ENCODE measurements at regions not wholly inside any gene's neighbourhood (a gene's known extent, or its start where the extent isn't known, plus 50 kb on each side); places are given as distances from the start of the nearest gene placed in this dataset.

DNA sequence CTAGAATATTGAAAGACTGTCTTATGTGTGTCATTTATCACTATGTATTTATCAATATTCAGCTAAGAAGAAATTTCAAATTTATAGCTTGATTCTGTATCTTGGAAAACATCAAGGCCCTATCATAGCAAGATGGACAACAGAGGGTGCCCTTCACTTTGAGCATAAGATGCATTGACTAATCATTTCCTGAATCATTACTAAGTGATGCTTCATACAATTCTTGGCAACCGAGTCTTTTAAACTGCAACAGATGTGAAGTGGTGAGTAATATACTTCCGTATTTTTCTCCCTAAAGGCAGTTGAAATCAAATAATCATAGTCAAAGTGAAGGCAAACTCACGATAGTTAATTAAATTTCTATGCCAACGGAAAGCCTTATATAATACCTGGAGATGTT is 318.6 kb upstream of the RGMB start:
- Mint-ChIP-seq H3K36me3 (ENCODE audit: low read depth) (no peaks in the 10 kb centered on the region), H3K4me1 (ENCODE audit: low read depth) (peaks cover 28% of the 10 kb centered on the region), H3K4me3 (ENCODE audit: unreplicated experiment) (no peak overlapping the region), H3K27me3 (ENCODE audit: low read depth) (no peaks in the 10 kb centered on the region), H3K9me3 (ENCODE audit: low read depth) (no peaks in the 10 kb centered on the region), H3K27ac (ENCODE audit: unreplicated experiment) (peak overlapping the region; percentile 86)
- DNase-seq (ENCODE audit: low spot score), result no peak
- TF ChIP-seq, protein P1, sequence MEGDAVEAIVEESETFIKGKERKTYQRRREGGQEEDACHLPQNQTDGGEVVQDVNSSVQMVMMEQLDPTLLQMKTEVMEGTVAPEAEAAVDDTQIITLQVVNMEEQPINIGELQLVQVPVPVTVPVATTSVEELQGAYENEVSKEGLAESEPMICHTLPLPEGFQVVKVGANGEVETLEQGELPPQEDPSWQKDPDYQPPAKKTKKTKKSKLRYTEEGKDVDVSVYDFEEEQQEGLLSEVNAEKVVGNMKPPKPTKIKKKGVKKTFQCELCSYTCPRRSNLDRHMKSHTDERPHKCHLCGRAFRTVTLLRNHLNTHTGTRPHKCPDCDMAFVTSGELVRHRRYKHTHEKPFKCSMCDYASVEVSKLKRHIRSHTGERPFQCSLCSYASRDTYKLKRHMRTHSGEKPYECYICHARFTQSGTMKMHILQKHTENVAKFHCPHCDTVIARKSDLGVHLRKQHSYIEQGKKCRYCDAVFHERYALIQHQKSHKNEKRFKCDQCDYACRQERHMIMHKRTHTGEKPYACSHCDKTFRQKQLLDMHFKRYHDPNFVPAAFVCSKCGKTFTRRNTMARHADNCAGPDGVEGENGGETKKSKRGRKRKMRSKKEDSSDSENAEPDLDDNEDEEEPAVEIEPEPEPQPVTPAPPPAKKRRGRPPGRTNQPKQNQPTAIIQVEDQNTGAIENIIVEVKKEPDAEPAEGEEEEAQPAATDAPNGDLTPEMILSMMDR (IDR thresholded peaks at IDR 0.05), result peak; percentile 81

- no peak for DNase-seq (ENCODE audit: low spot score)
- TF ChIP-seq, protein P1 (IDR thresholded peaks at IDR 0.05), result no peak
- no peak overlapping the region for H3K4me3 Mint-ChIP-seq (ENCODE audit: unreplicated experiment)
- no peaks in the 10 kb centered on the region for H3K9me3 Mint-ChIP-seq (ENCODE audit: low read depth)
- H3K27ac Mint-ChIP-seq (ENCODE audit: unreplicated experiment), result peak overlapping the region; percentile 86
- H3K27me3 Mint-ChIP-seq (ENCODE audit: low read depth), result no peaks in the 10 kb centered on the region
- peaks cover 28% of the 10 kb centered on the region for H3K4me1 Mint-ChIP-seq (ENCODE audit: low read depth)
- H3K36me3 Mint-ChIP-seq (ENCODE audit: low read depth), result no peaks in the 10 kb centered on the region
These were observed 317.8 kb upstream of the RGMB start for GRCh38 chr5:98455665-98456064.

GRCh38 chr5:98458004-98458403 is 315.5 kb upstream of the RGMB start:
- H3K36me3 Mint-ChIP-seq (ENCODE audit: low read depth), result no peaks in the 10 kb centered on the region
- H3K9me3 Mint-ChIP-seq (ENCODE audit: low read depth), result no peaks in the 10 kb centered on the region
- H3K27me3 Mint-ChIP-seq (ENCODE audit: low read depth), result no peaks in the 10 kb centered on the region
- peaks cover 28% of the 10 kb centered on the region for H3K4me1 Mint-ChIP-seq (ENCODE audit: low read depth)
- no peak for DNase-seq (ENCODE audit: low spot score)
- TF ChIP-seq, protein P1 (IDR thresholded peaks at IDR 0.05), result no peak
- no peak overlapping the region for H3K4me3 Mint-ChIP-seq (ENCODE audit: unreplicated experiment)
- no peak overlapping the region for H3K27ac Mint-ChIP-seq (ENCODE audit: unreplicated experiment)

DNA sequence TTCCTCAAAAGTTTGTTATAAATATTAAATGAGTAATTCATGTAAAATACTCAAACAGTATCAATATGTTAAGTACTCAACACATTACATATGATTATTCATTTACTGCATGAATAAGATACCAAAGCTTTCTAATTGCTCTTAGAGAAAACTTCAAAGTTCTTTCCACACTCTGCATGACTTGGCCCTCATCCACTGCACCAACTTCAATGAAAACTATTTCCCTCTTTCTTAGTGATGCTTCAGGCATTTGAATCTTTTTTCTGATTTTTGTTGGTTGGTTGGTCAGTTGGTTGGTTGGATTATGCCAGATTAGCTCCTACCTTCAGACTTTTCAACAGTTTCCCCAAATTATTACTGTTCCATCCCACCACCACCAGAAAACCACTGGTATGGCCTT is 314.7 kb upstream of the RGMB start:
- Mint-ChIP-seq H3K27ac (ENCODE audit: unreplicated experiment) (no peak overlapping the region), H3K36me3 (ENCODE audit: low read depth) (no peaks in the 10 kb centered on the region), H3K4me3 (ENCODE audit: unreplicated experiment) (no peak overlapping the region), H3K9me3 (ENCODE audit: low read depth) (no peaks in the 10 kb centered on the region), H3K27me3 (ENCODE audit: low read depth) (no peaks in the 10 kb centered on the region), H3K4me1 (ENCODE audit: low read depth) (peaks cover 30% of the 10 kb centered on the region)
- DNase-seq (ENCODE audit: low spot score), result no peak
- TF ChIP-seq, protein P1 (IDR thresholded peaks at IDR 0.05), result no peak

- Mint-ChIP-seq H3K27me3 (ENCODE audit: low read depth) (no peaks in the 10 kb centered on the region), H3K4me1 (ENCODE audit: low read depth) (peaks cover 29% of the 10 kb centered on the region), H3K9me3 (ENCODE audit: low read depth) (no peaks in the 10 kb centered on the region), H3K27ac (ENCODE audit: unreplicated experiment) (no peak overlapping the region), H3K36me3 (ENCODE audit: low read depth) (no peaks in the 10 kb centered on the region), H3K4me3 (ENCODE audit: unreplicated experiment) (no peak overlapping the region)
- DNase-seq (ENCODE audit: low spot score), result no peak
- TF ChIP-seq, protein P1 (IDR thresholded peaks at IDR 0.05), result no peak
These were observed 312.9 kb upstream of the RGMB start for GRCh38 chr5:98460536-98460935.

Data from chondrocyte (in vitro differentiated cells).